Endometrial microvascular endothelial cells (primary cell): ENCODE measurements at regions not wholly inside any gene's neighbourhood (a gene's known extent, or its start where the extent isn't known, plus 50 kb on each side); places are given as distances from the start of the nearest gene placed in this dataset.

Experiments
- in situ Hi-C: cut with HindIII; loops from 2 replicates; pipeline ENCODE4 v1.10.0; 2017; ENCODE audit warnings: low sequenced_read_pairs, low pct_unique_long_range_greater_than_20kb; ENCODE audit errors: inconsistent ontology term

DNA sequence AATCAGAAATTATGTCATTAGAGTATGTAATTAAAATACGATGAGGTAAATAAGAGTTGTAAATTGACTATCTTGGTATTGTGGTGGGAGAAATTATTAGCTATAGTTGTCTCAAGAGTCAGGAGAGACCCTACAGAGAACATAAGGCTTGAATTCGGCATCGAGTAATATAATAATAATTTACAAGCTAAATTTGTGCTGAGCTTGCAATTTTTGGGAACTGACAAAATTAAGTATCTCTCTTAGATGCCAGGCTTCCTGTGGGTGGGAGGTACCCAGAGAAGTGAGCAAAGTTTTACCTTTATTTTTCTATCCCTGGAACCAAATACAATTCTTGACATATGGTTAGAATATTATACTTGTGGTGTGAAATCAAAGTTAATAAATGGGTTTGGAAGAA is 1637.0 kb downstream of the EFNB2 start:
- in situ Hi-C loops, result no loop called here

DNA sequence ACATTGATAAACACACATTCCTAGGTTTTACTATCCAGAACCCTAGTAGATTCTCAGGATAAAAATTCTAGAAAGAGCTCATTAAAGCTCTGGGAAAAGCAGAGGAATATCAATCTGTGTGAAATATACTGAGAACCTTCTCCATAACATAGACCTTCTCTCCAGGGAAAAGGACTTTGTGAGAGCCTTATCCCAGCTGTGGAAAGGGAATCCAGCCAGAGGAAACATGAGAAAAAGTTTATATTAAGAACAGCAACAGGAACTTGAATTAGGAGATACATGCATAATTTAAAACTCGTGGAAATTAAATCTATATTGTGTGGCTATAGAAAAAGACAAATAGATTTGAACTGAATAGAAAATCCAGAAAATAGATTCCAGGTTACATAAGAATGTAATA is 1639.9 kb downstream of the EFNB2 start:
- in situ Hi-C loops, result no loop called here

DNA sequence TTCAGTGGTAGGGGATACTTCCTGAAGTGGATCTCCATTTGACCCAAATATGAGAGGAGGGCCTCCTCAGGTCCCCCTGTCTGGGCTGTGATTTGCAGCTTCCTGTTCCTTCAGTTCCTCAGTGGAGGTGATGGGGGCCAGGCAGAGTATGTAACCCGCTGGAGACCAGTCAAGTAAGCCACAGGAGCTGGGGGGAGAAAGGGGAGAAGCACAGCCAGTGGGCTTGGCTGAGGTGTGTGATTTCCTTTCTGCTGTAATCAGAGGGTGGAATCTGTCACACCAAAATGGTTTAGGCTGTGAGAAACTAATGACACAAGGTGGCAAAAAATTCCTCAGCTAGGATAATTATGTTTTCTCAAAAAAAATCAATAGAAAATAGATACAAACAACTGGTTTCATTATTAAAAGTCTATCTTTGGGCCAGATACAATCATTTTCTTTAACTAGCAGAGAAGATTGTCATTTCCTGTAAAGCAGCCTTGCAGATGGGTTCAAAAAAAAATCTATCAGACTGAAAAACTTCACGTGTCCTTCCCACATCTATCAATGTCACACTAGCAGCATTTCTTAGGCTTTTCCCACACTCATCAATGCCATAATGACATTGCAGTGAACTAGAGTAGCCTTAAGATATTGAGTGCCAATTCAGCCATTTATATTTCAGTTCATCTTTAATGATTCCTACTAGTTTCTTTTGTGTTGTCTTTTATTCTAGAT is 1660.3 kb downstream of the EFNB2 start:
- in situ Hi-C loops, result no loop called here

DNA sequence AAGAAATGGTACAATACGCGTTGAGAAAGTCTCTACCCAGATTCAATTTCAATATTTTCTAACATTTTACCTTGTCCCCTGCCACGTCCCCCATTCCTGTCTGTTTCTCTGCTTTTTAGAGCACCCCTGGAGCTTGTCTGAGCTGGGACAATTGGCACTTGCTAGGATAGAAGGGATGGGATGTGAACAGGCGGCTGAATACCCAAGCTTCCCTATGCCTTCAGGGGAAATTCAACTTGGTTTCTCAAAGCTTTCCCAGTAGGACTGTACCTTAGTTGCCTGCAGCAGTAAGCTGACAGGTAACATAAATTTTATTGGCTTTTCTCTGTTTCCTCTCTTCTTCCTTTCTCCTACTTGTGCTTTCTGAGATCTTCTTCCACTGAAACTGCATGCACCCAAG is 1663.3 kb downstream of the EFNB2 start:
- in situ Hi-C loops, result no loop called here

DNA sequence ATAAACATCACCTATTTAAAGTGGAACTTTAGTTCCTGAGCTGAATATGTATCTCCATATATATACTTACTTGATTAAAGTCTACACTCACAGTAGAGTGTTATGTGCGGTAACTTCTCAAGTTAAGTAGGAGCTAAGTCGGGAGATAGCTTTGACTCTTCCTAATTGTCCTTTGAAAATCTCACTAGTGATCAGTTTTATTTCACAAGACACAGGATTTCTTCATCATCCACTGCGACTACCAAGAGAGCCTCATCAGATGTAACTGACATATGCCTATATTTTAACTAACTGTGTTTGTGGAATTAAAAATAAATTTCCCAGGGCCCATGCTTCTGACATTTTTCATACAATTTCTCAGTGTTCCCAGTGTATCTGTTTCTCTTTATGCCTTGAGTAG is 1664.0 kb downstream of the EFNB2 start:
- in situ Hi-C loops, result no loop called here

DNA sequence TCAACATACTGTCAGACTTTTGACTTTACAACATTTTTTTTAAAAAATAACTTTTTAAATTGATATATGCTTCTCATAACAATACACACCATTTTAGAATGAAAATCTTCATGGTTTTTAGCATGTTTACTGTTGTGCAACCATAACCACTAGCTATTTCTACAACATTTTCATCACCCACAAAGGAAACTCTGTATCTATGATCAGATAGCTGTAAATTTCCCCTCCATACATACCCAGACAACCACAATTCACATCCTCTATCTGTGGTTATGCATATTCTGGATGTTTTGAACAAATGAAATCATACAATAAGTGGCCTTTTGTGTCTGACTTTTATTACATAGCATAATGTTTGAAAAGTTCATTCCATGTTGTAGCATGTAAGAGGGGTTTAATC is 1666.0 kb downstream of the EFNB2 start:
- in situ Hi-C loops, result no loop called here

DNA sequence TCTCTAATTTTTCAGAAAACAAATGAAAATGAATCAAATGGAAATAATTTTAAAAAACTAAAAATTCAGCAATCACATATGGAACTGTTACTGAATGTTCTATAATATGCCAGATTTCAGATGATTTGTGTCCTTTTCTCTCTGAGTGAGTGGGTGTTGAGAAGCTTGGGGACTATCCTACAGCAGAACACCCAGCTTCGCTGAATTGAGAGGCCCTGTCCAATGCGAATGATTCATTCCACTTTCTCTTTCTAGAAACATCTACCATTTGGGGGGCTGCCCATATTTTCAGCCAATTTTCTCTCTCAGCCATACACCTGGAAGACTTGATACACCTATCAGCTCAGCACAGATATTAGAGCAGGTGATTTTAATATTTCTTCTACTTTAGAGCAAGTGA is 1666.7 kb downstream of the EFNB2 start:
- in situ Hi-C loops, result no loop called here

DNA sequence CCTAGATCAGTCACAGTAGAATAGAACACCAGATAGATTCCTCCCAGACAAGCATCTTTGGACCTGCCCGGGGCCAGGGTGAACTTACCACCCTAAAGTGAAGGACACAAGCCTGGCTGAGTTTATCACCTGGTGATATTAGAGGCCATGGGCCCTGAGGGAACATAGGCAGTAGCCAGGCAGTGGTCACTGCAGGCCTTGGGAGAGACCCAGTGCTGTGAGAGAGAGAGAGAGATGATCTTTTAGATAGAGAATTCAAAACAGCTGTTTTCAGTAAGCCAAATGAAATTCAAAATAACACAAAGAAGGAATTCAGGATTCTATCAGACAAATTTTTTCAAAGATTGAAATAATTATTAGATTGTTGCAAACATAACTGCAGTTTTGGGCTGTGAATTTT is 1679.9 kb downstream of the EFNB2 start:
- in situ Hi-C loops, result no loop called here

DNA sequence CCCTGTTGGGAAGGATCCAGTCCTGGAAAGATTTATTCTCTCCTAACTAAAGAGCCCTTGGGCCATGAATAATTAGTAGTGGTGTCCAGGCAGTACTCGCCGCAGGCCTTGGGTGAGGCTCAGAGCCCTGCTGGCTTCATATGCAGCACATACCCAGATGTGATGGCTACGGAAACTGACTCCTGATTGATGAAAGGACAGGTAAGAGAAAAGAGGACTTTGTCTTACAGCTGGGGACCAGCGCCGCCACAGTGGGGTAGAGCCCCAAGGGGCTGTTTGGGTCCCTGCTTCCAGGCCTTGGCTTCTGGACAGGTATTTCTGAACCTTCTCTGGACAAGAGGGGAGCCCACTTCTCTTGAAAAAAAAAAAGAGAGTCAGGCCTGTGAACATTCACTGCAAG is 1680.8 kb downstream of the EFNB2 start:
- in situ Hi-C loops, result no loop called here

DNA sequence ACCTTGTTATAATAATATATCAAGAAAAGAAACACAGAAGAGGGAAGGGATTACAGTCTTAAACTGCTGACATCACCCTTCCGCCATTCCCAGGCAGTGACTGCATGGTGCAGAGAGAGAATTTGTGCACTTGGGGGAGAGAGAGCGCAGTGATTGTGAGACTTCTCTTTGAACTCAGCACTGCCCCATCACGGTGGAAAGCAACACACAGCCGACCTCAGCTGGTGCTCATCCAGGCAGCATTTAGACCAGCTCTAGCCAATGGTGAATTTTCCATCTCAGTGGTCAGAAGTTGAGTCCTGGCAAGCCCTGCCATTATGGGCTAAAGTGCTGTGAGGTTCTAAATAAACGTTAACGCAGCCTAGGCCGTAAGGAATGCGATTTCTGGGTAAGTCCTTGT is 1681.5 kb downstream of the EFNB2 start:
- in situ Hi-C loops, result no loop called here

DNA sequence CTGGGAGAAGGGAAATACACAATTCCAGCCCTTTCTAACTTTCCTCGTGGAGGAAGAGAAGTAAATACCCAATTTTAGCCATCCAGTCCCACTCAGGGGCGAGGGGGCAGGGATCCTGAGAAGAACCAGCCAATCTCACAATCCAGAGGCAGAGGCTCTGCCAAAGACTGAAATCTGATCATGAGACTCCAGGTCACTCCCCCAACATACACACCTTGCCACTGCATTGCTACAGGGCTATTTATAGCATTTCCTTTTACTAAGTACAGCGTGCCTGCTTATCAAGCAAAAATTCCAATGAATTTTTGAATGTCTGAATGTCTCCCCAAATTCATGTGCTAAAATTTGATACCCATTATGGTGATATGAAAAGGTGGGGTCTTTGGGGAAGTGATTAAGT is 1687.5 kb downstream of the EFNB2 start:
- in situ Hi-C loops, result no loop called here

DNA sequence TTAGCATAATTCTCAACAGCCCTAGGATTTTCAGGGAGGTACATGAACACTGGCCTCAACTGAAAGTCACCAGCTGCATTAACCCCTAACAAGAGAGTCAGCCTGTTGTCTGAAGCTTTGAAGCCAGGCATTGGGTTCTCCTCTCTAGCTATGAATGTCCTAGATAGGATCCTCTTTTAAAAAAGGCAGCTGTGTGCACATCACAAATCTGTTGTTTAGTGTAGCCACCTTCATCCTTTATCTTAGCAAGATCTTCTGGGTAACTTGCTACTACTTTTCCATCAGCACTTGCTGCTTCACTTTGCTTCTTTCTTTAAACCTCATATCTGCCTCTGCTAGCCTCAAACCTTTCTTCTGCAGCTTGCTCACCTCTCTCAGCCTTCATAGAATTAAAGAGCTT is 1692.1 kb downstream of the EFNB2 start:
- in situ Hi-C loops, result no loop called here

DNA sequence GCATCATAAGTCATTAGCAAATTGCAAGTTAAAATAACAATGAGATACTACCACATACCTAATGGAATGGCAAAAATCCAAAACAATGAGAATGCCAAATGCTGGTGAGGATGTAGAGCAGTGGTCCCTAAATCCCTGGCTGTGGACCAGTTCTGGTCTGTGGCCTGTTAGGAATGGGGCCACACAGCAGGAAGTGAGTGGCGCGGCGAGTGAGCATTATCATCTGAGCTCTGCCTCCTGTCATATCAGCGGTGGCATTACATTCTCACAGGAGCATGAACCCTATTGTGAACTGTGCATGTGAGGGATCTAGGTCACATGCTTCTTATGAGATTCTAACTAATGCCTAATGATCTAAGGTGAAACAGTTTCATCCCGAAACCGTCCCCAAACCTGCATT is 1694.4 kb downstream of the EFNB2 start:
- in situ Hi-C loops, result no loop called here

DNA sequence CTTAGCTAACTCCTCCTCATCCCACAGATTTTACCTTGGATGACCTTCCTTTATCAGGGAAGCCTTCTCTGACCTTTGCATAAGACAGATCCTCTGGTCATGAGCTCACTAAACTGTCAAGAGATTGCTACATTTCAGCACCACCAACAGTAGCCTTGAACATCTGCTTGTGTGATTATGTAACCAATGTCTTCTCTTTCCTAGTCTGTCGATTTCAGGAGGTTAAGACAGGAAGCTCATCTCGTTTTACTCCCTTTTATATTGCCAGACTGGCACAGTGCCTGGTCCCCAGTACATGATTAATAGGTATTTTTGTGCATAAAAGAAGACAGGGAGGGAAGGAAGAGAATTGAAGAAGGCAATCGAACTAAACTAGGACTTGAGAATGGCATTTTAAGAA is 1697.7 kb downstream of the EFNB2 start:
- in situ Hi-C loops, result no loop called here

DNA sequence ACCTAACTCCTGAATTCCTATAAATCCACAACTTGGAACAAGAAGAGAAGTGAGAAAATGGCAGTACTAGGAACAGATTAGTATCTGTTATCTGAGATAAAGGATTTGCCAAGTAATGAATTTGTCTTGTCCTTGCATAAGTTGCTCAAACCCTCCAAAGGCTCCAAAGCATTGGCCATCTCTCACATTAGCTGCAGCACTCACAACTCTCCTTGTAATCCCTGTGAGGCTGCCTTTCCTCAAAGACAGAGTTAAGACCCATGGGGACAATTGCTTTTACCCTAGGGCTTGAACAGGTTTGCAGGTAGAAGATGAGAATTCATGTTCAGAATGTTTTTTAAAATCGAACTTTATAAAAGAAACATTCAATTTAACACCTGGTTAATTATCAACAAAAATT is 1702.2 kb downstream of the EFNB2 start:
- in situ Hi-C loops, result no loop called here

DNA sequence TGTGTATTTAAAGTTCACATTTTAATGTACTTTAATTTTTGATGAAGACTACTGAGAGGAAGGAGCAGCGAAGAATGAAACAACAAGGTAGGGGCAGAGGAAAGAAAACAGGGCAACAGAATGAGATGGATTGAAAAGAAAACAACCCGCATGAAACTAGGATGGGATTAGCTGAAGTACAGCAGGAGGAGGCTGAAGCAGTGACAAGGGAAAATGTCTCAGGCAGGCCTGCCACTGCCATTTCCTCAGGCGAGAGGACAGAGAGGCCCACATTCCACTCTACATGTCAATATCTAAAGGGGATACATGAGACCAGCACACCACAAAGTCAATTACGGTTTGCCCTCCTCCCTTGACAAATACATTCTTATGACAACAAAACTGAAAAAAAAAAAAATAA is 1703.2 kb downstream of the EFNB2 start:
- in situ Hi-C loops, result no loop called here

DNA sequence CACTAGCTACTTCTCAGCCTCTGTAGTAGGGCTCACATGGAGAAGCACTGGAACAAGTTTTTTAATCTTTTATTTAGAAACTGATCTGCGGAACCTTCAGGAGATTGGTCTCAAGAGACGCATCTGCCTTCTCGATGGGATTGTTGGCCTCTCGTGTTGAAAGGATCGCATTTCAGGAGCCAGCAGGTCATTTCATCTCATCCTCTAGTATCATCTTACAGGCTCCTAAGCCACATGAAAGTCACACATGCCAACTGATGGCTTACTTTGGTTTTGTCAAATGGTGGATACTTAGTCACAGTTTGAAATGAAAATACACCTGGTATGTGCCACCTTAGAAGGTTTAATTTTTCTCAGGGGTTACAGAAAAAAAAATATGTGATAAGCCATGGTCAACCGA is 1703.6 kb downstream of the EFNB2 start:
- in situ Hi-C loops, result no loop called here

DNA sequence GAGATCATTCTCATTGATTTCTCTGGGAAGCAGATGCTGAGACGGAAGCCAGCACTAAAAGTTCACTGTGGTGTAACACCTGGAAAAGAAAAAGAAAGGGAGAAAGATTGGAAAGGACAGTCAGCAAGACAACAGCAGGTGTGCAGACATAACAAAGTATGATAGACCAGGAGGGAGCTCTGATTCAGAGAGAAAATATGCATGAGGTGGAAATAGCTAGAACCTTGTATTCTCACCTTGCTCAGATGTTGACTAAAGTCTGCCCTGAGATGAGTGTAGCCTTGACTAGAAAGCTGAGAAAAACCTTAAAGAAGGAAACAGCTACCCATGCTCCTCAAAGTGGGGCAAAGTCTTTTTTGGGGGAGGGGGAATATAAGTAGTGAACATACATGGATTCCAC is 1711.8 kb downstream of the EFNB2 start:
- in situ Hi-C loops, result no loop called here

DNA sequence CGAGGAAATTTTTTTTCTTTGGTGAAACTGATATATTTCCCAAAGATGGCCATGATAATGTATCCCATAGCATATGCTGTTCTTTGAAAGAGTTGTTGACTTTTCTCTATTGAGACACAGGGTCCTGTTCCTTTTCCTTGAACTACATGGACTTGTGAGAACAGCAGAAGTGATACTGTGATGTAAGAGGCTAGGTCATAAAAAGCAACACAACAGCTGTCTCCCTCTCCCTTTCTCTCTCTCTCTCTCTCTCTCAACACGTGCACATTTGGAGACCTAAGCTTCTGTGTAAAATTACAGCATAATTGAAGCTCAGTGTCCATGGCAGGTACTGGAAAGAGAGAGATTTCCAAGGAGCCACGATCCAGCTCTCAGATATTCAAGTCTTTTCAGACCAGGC is 1712.4 kb downstream of the EFNB2 start:
- in situ Hi-C loops, result no loop called here

DNA sequence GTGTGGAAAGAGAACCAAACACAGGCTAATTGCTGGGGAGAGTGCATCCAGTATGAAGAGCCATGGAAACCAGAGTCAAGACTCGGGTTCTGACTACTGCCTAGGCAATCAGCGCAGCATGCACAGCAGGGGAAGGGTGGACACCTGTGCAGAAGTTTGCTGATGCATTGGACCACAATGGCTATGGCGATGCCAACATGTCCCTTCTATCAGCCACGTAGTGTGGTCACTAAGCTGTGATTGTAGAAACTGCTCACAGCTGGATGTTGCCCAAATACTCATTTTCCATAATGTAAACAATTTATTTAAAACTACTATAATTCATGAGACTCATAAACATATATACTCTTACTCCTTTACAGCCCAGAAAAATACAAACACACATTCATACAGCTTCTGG is 1718.2 kb downstream of the EFNB2 start:
- in situ Hi-C loops, result no loop called here

DNA sequence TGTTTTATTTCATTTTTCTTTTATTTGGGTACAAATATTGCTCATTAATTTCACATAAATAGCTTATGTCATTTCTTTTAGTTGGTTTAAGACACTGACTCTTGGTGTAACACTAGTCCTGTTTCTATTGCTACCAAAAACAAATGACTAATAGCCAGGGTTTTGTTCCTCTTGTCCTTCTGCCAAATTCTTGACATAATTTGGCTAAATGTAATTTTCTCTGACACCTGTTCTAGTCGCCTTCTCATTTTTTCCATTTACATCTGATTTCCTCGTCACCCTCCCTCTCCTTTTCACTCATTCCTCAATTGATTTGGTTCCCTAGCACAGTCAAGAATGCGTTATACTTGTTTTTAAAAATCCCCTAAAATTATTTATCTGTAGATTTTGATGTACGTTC is 1718.7 kb downstream of the EFNB2 start:
- in situ Hi-C loops, result no loop called here
